Lower leg skin (tissue), 3 donors: ENCODE measurements at regions not wholly inside any gene's neighbourhood (a gene's known extent, or its start where the extent isn't known, plus 50 kb on each side); places are given as distances from the start of the nearest gene placed in this dataset.

Experiments used
- POLR2A ChIP-seq, 2 donors: fragments of 450-650 bp; IDR thresholded peaks; one replicate each; pipeline ENCODE4 v1.6.1; 2016 to 2017; ENCODE audit warnings: antibody characterized with exemption in 2 of 2, mild to moderate bottlenecking in 1 of 2, moderate library complexity in 1 of 2
- TF ChIP-seq, protein P1 (sequence below), 3 donors: fragments of 450-650 bp; IDR thresholded peaks; one replicate each; pipeline ENCODE4 v1.5.1; 2016; ENCODE audit warnings: antibody characterized with exemption in 3 of 3, mild to moderate bottlenecking in 3 of 3, moderate library complexity in 2 of 3

DNA sequence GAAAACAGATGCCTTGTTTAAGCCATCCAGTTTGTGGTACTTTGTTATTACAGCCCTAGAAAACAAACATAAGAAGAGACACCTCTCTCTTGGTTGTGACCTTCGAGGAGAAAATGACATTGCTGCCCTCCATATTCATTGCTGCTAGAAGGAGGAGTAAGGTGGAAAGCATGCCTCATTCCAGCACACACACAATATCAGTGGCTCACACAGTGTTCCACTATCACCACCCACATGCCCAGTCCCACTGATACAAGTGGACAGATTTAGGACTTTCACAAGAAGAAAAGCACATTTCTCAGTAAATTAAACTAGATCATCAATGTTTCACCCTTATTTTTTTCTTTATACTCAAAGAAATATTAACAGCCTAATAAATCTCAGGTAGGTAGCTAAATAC lies 143.6 kb downstream of the PHLDA1 start:
- TF ChIP-seq, protein P1, sequence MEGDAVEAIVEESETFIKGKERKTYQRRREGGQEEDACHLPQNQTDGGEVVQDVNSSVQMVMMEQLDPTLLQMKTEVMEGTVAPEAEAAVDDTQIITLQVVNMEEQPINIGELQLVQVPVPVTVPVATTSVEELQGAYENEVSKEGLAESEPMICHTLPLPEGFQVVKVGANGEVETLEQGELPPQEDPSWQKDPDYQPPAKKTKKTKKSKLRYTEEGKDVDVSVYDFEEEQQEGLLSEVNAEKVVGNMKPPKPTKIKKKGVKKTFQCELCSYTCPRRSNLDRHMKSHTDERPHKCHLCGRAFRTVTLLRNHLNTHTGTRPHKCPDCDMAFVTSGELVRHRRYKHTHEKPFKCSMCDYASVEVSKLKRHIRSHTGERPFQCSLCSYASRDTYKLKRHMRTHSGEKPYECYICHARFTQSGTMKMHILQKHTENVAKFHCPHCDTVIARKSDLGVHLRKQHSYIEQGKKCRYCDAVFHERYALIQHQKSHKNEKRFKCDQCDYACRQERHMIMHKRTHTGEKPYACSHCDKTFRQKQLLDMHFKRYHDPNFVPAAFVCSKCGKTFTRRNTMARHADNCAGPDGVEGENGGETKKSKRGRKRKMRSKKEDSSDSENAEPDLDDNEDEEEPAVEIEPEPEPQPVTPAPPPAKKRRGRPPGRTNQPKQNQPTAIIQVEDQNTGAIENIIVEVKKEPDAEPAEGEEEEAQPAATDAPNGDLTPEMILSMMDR (IDR thresholded peaks at IDR 0.05): no peak
- TF ChIP-seq POLR2A (IDR thresholded peaks at IDR 0.05): no peak
